B cell (primary cell): ENCODE measurements at regions not wholly inside any gene's neighbourhood (a gene's known extent, or its start where the extent isn't known, plus 50 kb on each side); places are given as distances from the start of the nearest gene placed in this dataset.

Experiments used
- ATAC-seq: fragments of 200-7000 bp; cut with Tn5 transposase; one replicate; pipeline ENCODE4 v1.10.0; 2021; ENCODE audit warnings: low read depth, mild to moderate bottlenecking, moderate number of reproducible peaks, moderate library complexity
- CTCF ChIA-PET: fragments of 350-600 bp; sonication (Branson Sonifier 250); formaldehyde crosslinking; loops from one replicate; lab custom pipeline; 2021; ENCODE audit warnings: antibody characterized with exemption, inconsistent platforms; lab: Charles Lee
- POLR2A ChIA-PET: fragments of 350-600 bp; sonication (Branson Sonifier 250); formaldehyde crosslinking; loops from one replicate; lab custom pipeline; 2021; ENCODE audit warnings: antibody characterized with exemption; lab: Charles Lee
- DNase-seq: peaks from one replicate; pipeline ENCODE4 v3.0.0; 2013
- H2AFZ ChIP-seq: 2 replicates; pipeline ENCODE4 v1.6.1; 2012; ENCODE audit warnings: mild to moderate bottlenecking, low read depth, low read length; ENCODE audit not compliant: insufficient read depth, poor library complexity, severe bottlenecking
- H3K27ac ChIP-seq, 2 donors: 1 replicate in 1 of 2; 2 replicates in 1 of 2; pipeline ENCODE4 v1.5.1; 2012 to 2013; ENCODE audit warnings: low read length in 2 of 2, mild to moderate bottlenecking in 2 of 2, moderate library complexity in 1 of 2
- H3K27me3 ChIP-seq, 4 experiments: fragments of 200-600 bp in 1 of 4; sonication (generic) in 1 of 4; replicated peaks in 1 of 4; 1 replicate in 2 of 4; 2 replicates in 2 of 4; pipeline versions ENCODE4 v1.6.1 to v1.7.0; 2013 to 2016; ENCODE audit warnings: low read length in 3 of 4, mild to moderate bottlenecking in 2 of 4, mixed read lengths in 1 of 4, moderate library complexity in 1 of 4; ENCODE audit not compliant: insufficient read depth in 4 of 4, control insufficient read depth in 3 of 4; ENCODE audit errors: control extremely low read depth in 1 of 4
- H3K36me3 ChIP-seq, 2 experiments: replicated peaks in 1 of 2; 1 replicate in 1 of 2; 2 replicates in 1 of 2; pipeline versions ENCODE4 v1.6.1 to v1.7.1; 2013; ENCODE audit warnings: low read length in 1 of 2; ENCODE audit not compliant: insufficient read depth in 2 of 2, control insufficient read depth in 1 of 2; ENCODE audit errors: control extremely low read depth in 1 of 2, extremely low read depth in 1 of 2
- H3K4me1 ChIP-seq, 2 donors: fragments of 200-600 bp in 1 of 2; sonication (generic) in 1 of 2; 1 replicate in 1 of 2; 2 replicates in 1 of 2; pipeline versions ENCODE4 v1.5.1 to v1.6.1; 2013 to 2017; ENCODE audit warnings: low read length in 2 of 2; ENCODE audit not compliant: control insufficient read depth in 2 of 2, insufficient read depth in 2 of 2
- H3K4me2 ChIP-seq: replicated peaks from 2 replicates; pipeline ENCODE3; 2012; ENCODE audit warnings: mild to moderate bottlenecking, low read depth, low read length; ENCODE audit not compliant: poor library complexity, severe bottlenecking
- H3K4me3 ChIP-seq, 5 experiments: fragments of 200-600 bp in 1 of 5; sonication (generic) in 1 of 5; 1 replicate in 3 of 5; 2 replicates in 2 of 5; pipeline versions ENCODE4 v1.5.1 to v1.7.0; 2011 to 2016; ENCODE audit warnings: low read length in 4 of 5, mild to moderate bottlenecking in 4 of 5, low read depth in 2 of 5, control low read depth in 1 of 5, moderate library complexity in 1 of 5; ENCODE audit not compliant: insufficient read depth in 1 of 5; ENCODE audit errors: control extremely low read depth in 1 of 5, extremely low read depth in 1 of 5
- H3K79me2 ChIP-seq: fragments of 200-600 bp; sonication (generic); one replicate; pipeline ENCODE4 v1.6.0; 2016; ENCODE audit warnings: low read length; ENCODE audit not compliant: control insufficient read depth, insufficient read depth
- H3K9ac ChIP-seq: fragments of 200-600 bp; sonication (generic); 2 replicates; pipeline ENCODE4 v1.6.1; 2017; ENCODE audit warnings: mild to moderate bottlenecking, low read length, moderate library complexity
- H3K9me3 ChIP-seq, 3 donors: one replicate each; pipeline versions ENCODE4 v1.6.1 to v1.7.1; 2013; ENCODE audit warnings: low read length in 2 of 3; ENCODE audit not compliant: control insufficient read depth in 2 of 3, insufficient read depth in 1 of 3; ENCODE audit errors: control extremely low read depth in 1 of 3
- H4K20me1 ChIP-seq: 2 replicates; pipeline ENCODE4 v1.6.0; 2012; ENCODE audit warnings: mild to moderate bottlenecking, low read length; ENCODE audit not compliant: insufficient read depth, control insufficient read depth, poor library complexity, severe bottlenecking
- H3K27ac Mint-ChIP-seq: one replicate; pipeline ENCODE4 v1.8.0; 2021; ENCODE audit warnings: mixed read lengths
- H3K27me3 Mint-ChIP-seq: one replicate; pipeline ENCODE4 v1.8.0; 2021; ENCODE audit warnings: mixed read lengths
- H3K4me1 Mint-ChIP-seq: one replicate; pipeline ENCODE4 v1.8.0; 2021; ENCODE audit warnings: mixed read lengths
- H3K4me3 Mint-ChIP-seq: one replicate; pipeline ENCODE4 v1.8.0; 2021; ENCODE audit warnings: mixed read lengths
- H3K9me3 Mint-ChIP-seq: one replicate; pipeline ENCODE4 v1.8.0; 2022; ENCODE audit warnings: mixed read lengths; ENCODE audit not compliant: insufficient read depth
- CTCF ChIP-seq: fragments of 200-600 bp; IDR thresholded peaks from one replicate; pipeline ENCODE4 v1.8.0; 2022; ENCODE audit warnings: antibody characterized with exemption, mild to moderate bottlenecking
- EZH2 ChIP-seq: IDR thresholded peaks from 2 replicates; pipeline ENCODE4 v1.6.1; 2012; ENCODE audit warnings: borderline replicate concordance, low read depth, mild to moderate bottlenecking, moderate library complexity, low read length; ENCODE audit not compliant: insufficient read depth, poor library complexity, severe bottlenecking
- WGBS: methylation state at CpG from one replicate; pipeline ENCODE4 v1.1.5; 2013; ENCODE audit warnings: missing lambda C conversion rate; ENCODE audit not compliant: insufficient coverage; 5-methylcytosine and 5-hydroxymethylcytosine counted together
- intact Hi-C: fragments of 100-400 bp; cut with micrococcal nuclease; formaldehyde crosslinking; loops from one replicate; pipeline ENCODE4 v1.10.0; 2022

GRCh38 chr1:65626003-65626402, 166.7 kb upstream of the PDE4B start:
- CTCF ChIA-PET, result no interaction called here

DNA sequence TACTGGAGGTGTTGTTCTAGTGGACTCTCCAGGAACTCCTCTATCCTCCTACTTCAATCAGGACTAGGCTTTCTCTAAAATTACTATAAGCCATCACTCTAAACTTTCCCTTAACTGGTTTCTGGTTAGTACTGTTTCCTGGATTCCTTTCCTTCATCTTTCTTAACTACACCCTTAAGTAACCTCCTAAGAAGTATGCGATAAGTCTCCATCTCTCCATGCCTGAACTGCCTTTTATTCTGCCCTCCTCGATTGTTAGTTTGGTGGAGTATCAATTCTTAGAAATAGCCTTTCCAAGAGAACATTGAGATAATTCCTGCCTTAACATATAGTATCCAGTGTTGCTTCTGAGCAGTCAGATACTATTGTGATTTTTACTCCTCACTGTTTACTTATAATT, 162.9 kb upstream of the PDE4B start:
- Histone ChIP-seq H3K4me2 (no peak overlapping the region), H2AFZ (no peak overlapping the region), H3K27ac (no peak overlapping the region), H3K9me3 (no peaks in the 10 kb centered on the region), H3K4me1 (no peaks in the 10 kb centered on the region), H4K20me1 (no peaks in the 10 kb centered on the region), H3K79me2 (no peaks in the 10 kb centered on the region), H3K4me3 (no peak overlapping the region), H3K27me3 (no peaks in the 10 kb centered on the region), H3K9ac (no peak overlapping the region), H3K36me3 (no peaks in the 10 kb centered on the region)
- Mint-ChIP-seq H3K27me3 (peaks cover 9% of the 10 kb centered on the region), H3K9me3 (no peaks in the 10 kb centered on the region), H3K4me3 (no peak overlapping the region), H3K27ac (no peak overlapping the region), H3K4me1 (no peaks in the 10 kb centered on the region)
- WGBS, result no CpG with 5 or more reads among the region's 2 CpGs
- TF ChIP-seq CTCF (no peak), EZH2 (no peak)
- ChIA-PET CTCF (no interaction called here), POLR2A (no interaction called here)
- DNase-seq (no peak), ATAC-seq (no peak)
- intact Hi-C loops, result no loop called here

More at GRCh38 chr1:65626003-65626402, 166.7 kb upstream of the PDE4B start:
- H3K27ac ChIP-seq, result no peak overlapping the region
- no peak overlapping the region for H3K9ac ChIP-seq
- POLR2A ChIA-PET, result no interaction called here
- no peak for TF ChIP-seq CTCF
- TF ChIP-seq EZH2, result no peak
- H2AFZ ChIP-seq, result no peak overlapping the region
- H4K20me1 ChIP-seq, result no peaks in the 10 kb centered on the region
- H3K4me3 ChIP-seq, result no peak overlapping the region
- DNase-seq (no peak), ATAC-seq (no peak)
- H3K27me3 ChIP-seq, result no peaks in the 10 kb centered on the region
- peaks cover 0 to 1% (median 0%) of the 10 kb centered on the region in 3 donors for H3K9me3 ChIP-seq
- Mint-ChIP-seq H3K4me3 (no peak overlapping the region), H3K9me3 (no peaks in the 10 kb centered on the region), H3K4me1 (no peaks in the 10 kb centered on the region), H3K27me3 (no peaks in the 10 kb centered on the region), H3K27ac (no peak overlapping the region)
- H3K4me1 ChIP-seq, result no peaks in the 10 kb centered on the region
- no peaks in the 10 kb centered on the region for H3K79me2 ChIP-seq
- WGBS, result no CpG with 5 or more reads among the region's 3 CpGs
- no peaks in the 10 kb centered on the region for H3K36me3 ChIP-seq
- intact Hi-C loops, result no loop called here
- H3K4me2 ChIP-seq, result no peak overlapping the region
